ENCODE measurements at regions not wholly inside any gene's neighbourhood (a gene's known extent, or its start where the extent isn't known, plus 50 kb on each side); places are given as distances from the start of the nearest gene placed in this dataset.

DNA sequence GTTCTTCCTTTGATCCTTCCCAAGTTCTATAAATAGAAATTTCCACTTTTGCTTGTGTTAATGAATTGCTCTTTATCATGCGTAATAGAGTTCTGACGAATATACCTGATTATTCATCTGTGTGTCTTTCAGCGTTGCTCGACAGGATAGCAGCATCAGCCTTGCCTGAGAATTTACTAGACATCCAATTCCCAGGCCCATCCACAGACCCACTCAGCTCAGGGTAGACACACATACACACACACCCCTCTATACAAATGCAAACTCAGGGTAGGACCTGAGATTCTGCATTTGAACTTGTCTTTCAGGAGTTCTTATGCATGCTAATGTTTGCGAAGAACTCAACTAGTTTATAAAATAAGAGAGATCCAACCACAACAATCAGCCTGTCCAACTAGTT is 343.4 kb upstream of the GYPC start:
- no peak for DNase-seq (ENCODE audit: low spot score)

DNA sequence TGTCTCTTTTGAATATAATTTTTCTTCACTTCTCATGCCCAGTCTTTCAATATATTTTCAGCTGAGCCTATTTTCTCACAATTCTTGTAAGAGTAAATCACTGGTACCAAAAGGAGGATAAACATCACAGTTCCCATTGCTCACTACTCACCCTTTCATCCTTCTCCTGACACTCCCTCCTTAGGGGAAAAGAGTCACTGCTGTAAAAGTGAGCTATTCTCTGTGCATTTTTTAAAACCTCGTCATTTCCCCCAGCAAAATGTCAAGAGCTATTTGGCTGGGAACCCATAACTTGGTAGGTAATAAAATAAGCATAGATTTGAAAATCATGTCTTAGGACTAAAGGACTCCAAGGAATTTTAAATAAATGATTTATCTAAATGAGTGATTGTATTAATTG is 340.1 kb upstream of the GYPC start:
- DNase-seq (ENCODE audit: low spot score) = no peak

DNA sequence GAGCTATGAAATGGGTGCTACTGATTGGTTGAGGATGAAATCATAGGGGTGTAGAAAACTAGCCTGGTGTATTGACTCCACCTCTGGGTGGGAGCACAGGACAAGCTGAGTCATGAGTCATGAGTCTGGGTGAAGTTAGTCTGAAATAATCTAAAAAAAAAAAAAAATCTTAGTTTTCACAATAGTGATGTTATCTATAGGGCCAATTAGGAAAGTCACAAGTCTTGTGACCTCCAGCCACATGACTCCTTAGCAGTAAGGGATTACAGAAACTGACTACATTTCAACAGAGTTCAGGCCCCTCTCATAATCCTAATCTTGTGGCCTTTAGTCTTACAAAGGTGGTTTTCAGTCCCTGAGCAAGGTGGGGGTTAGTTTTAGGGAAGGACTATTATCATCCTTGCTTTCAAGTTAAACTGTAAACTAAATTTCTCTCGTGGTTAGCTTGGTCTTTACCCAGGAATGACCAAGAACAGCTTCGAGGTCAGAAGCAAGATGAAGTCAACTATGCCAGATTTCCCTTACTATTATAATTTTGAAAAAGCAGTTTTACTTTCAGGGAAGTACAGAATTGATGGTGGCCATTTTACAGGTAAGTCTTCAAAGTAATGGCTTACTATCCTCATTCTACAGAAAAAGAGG is 338.0 kb upstream of the GYPC start:
- no peak for DNase-seq (ENCODE audit: low spot score)

DNA sequence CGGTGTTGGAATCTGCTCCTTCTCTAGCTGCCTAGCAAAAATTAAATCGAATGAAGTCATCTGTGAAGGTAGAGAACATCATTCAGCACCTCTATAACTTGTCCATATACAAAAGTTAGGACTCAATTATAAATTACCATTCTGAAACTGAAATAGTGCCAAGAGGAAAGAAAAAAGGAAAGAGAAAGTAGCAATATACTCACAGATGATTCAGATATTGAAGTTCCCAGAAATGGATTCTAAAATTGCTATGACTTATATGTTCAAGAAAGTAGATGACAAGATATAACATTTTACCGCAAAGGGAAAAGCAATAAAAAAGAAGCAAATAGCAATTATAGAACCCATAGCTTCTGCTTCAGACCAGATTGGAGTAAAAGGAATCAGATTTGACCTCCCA is 333.6 kb upstream of the GYPC start:
- DNase-seq (ENCODE audit: low spot score) = no peak

DNA sequence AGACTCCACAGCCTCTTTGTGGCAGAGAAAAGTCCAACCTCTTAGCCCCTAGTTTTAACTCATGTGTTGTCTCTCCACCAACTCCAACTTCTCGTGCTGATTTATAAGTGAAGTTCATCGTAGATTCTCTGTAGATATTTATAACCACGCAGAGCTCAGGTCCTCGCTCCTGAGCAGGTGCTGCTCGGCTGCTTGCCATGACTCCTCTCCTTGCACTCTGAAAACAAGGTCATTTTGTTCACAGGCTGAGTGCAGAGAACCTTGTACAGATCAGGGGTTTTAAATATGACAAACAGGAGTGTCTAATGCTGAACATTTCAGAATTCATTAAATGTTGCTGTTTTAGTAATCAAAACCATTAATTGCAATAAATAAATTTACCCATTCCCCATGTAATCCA is 330.8 kb upstream of the GYPC start:
- DNase-seq (ENCODE audit: low spot score) = no peak

DNA sequence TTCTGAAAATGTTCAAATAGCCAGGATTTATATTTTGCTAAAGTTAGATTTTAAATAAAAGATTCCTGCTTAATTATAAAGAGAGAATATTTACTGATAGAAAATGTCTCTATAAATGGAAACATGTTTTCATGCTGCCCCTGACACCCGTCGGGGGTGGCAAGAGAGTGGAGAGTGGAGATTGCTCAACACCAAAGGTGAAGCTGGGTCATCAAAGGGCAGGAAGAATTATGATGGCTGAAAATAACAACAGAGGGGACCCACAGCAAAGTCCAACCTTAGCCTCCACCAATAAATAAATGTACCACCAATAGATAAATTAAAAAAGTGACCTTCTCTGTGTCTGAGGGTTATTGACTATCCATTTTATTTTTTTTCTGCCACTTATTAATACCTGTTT is 326.8 kb upstream of the GYPC start:
- no peak for DNase-seq (ENCODE audit: low spot score)

DNA sequence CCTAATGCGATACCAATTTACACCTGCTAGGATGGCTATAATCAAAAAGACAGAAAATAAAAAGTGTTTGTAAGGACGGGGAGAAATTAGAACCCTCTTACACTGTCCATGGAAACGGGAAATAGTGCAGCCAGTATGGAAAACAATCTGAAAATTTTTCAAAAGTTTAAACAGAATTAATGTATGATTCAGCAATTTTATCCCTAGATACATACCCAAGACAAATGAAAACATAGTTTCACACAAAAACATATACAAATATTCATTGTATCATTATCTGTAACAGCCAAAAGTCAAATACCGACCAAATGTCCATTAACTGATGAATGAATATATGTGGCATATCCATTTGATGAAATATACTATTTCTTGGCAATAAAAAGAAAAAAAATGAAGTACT is 313.5 kb upstream of the GYPC start:
- no peak for DNase-seq (ENCODE audit: low spot score)

DNA sequence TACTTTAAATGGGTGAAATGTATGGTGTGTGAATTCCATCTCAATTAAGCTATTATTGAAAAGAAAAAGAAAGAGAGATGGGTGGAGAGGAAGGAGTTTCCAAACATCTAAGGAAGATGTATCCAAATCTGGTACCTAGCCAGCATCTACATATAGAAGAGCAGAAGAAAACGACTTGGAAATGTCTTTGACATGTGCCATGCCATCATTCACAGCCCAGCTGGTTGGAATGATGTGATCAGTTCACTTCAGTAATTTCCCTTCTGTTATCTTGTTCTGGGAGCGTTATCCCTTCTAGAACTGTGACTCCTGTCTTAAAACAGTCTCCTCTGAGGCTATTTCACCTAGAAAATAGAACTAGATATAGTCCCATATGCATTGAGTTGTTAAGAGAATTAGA is 312.8 kb upstream of the GYPC start:
- no peak for DNase-seq (ENCODE audit: low spot score)

DNA sequence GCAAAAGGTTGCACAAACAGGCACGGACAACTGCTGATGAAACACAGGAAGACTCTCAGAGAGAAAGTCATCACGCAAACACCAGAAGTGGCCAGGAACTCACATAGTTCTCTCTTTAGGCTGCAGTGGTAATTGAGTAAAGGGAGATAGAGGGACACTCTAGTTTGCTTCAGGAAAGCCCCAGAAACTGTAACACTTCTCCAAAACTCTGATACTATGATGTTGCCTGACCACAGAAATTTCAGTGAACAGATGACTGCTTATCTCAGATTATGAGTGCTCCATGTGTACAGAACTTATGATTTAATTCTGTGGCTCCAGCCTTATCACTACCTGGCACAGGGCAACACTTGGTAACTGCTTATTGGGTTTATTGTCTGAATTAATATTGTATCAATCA is 311.5 kb upstream of the GYPC start:
- no peak for DNase-seq (ENCODE audit: low spot score)

DNA sequence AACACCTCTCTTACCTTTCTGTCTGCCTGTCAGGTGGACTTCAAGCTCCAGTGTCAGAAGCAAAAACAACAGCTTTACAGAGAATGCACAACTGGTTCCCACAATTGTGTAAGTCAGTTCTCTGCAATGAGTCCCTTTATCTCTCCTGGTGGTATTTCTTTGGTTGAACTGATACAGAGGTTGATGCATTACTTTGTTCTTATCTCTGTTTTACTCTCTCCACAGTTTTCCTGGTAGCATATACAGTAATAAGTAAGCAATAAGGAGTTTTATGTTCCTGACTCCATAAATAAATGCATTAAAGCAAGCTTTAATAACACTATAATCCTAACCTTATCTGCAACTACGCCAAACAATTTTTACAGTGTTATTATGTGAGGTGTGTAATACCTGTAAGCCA is 310.3 kb upstream of the GYPC start:
- DNase-seq (ENCODE audit: low spot score) = no peak

DNA sequence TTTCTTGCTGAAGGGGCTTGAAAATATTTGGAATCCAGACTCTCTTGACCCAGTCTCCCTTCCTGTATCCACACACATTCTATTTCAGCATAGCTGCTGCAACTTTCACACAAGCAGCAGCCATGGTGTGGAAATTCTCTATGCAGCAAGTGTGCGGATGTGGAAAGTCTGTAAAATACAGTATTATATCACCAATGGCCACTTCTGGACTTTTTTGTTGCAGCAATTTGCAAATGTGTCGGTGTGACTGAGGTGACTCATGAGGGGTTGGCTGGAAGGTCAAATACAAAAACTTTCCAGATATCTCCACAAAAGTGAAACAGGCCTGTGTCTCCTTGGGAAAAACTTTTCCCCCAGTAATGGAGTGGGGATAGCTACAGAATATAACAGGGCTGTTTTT is 299.3 kb upstream of the GYPC start:
- no peak for DNase-seq (ENCODE audit: low spot score)

DNA sequence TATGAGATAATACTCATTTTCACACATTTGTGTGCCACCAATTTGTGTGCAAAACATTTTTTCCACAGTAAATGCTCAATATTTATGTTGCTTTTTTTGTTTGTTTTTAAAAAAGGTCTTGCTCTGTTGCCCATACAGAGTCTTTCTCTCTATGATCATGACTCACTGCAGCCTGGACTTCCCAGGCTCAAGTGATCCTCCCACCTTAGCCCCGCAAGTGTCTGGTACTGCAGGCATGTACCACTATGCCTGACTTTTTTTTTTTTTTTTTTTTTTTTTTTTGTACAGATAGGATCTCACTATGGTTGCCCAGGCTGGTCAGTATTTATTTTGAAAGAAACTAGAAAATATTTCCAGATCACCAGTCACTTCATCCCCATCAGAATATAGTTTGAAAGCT is 297.8 kb upstream of the GYPC start:
- DNase-seq (ENCODE audit: low spot score) = no peak

DNA sequence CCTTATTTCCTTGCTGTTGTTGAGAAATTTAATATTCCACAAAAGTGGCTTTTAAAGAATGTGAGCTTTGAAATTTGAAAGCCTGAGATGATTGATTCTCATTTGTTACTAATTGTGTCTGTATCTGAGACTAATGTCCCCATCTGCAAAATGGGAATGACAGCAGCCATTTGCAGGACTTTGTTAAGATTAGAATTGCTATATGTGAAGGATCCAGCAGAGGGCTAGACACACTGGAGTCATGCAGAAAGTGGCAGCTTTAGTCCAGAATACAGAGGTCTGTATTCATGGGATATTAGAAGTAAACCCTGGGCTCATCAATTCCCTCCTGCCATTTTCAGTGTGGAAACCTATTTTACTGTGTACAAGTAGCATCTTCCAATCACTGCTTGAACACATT is 296.5 kb upstream of the GYPC start:
- DNase-seq (ENCODE audit: low spot score) = no peak

DNA sequence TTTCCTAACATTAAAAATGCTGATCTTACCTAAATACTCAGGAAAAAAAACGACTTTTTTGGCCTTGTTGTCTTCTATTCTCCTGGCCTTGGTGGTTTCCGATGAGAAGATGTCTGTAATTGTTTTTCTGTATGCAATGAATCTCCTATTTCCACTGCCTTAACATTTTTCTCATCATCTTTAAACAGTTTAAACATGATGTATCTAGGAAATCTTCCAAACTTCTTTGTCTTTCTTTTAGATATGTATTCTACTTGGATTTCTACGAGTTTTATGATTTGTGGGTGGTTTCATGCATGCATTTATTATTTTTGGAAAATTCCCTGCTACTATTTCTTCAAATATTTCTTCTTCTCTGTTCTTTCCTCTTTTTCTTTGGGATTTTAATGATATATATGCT is 288.6 kb upstream of the GYPC start:
- no peak for DNase-seq (ENCODE audit: low spot score)

DNA sequence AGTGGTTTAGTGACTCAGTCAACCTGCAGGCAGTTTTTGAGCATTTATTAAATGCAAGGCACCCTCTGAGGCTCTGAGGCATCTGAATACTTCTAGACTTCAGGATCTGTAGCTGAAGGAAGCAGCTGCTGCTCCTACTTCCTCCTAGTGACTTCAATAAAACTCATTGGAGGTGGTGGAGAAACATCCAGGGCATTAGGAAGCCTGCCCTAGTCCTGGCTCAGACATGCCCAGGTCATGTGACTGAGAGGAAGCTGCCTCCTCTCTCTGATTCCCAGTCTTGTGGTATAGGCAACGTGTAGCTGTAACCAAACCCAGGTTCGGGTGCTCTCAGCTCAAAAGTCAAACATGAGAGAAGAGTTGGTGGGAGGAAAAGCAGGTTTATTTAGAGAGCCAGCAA is 287.2 kb upstream of the GYPC start:
- DNase-seq (ENCODE audit: low spot score) = no peak

DNA sequence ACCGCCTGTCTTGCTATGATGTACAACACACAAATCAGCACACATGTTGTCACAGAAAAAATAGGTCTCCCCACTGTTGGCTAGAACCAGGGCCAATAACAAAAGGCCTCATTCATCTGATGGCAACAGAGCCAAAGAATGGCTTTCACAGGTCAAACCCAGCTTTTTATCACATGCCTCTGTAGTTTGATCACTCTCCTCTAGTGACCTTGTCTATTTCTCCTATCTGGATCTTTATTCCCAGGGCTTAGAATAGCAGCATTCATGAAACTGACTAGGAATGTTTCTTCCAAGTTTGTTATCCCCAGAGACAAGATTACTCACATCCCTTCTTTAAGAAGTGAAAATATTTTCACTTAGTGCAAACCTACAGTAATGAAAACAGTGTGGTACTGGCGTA is 285.8 kb upstream of the GYPC start:
- no peak for DNase-seq (ENCODE audit: low spot score)

DNA sequence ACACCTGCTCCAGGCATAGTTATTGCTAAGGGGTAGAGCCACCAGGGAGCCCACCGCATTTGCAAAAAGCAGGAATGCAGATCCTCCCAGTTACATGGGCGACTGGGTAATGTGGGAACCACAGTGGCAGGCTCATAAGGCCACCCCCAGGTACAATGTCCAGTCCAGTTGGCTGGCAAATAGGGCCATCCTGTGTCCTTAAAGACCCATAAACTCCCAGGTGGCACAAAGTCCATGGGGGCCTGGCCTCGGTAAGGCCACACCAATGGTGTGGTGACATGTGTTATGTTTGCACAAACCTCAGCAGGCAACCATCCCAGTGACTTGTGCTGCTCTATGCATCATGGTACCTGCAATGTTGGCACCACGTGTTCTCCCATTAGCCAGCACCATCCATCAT is 283.6 kb upstream of the GYPC start:
- DNase-seq (ENCODE audit: low spot score) = no peak

DNA sequence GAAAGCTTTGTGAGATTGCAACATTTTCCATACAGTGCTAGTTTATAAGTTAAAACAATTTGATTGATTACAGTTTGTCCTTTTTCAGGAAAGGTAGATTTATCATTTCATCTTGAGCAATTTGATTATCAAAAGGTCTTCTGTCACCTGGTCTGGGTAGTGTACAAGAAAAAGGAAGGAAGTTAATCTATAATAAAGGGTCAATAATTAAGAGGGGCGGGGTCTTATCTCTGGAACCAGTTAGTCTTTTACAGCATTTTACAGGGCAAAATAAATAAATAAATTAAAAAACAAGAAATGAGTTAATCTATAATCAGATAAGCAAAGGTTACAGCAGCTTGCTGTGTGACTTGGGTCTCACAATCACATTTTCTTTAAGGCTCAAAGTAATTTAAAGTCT is 277.8 kb upstream of the GYPC start:
- DNase-seq (ENCODE audit: low spot score) = no peak

DNA sequence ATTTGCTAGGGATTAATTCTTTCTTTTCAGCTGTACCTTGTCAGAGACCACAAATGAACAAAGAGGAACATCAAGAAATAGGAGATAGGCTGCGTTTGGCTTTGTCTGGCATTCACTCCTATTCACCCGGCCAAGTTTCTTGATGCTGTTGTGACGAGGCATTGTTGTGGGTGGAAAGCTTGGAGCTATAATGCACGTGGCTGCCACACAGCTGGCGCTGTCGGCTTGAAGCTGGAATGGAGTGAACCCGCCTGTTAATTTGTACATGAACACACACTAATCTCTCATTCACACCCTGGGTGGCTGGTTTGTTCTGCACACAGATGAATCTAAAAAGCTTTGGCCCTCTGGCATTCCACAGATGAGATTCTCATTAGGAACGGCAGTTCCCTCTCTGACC is 274.9 kb upstream of the GYPC start:
- no peak for DNase-seq (ENCODE audit: low spot score)

DNA sequence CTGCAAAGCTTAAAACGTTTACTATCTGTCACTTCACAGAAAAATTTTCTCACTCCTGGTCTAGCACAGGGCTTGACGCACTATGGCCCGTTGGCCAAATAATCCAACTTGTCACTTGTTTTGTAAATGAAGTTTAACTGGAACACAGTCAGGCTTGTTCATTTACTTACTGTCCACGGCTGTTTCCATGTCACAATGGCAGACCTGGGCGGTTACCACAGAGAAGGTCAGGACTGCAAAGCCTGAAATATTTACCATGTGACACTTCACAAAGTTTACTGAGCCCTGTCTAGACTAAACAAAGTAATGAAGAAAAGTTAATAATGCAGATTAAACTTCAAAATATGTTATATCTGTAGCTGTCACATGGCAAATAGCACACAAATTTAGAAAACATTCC is 273.0 kb upstream of the GYPC start:
- DNase-seq (ENCODE audit: low spot score) = no peak

DNA sequence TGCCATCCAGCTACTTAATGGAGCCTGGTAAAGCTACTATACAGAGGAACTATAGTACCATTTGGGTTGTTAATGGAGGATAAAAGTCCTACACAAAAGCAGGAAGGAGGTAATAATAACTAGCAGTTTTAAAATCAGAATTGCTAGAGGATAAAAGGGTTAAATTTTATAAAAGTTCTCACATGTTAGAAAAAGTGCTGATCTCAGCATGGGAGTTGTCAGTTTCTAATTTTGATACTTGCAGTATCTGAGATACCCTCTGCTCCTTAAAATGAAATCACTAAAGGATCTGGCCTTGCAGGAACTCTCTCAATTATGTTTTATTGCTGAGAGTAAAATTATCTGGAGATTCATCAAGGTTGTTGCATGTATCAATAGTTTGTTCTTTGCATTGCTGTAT is 272.2 kb upstream of the GYPC start:
- no peak for DNase-seq (ENCODE audit: low spot score)

DNA sequence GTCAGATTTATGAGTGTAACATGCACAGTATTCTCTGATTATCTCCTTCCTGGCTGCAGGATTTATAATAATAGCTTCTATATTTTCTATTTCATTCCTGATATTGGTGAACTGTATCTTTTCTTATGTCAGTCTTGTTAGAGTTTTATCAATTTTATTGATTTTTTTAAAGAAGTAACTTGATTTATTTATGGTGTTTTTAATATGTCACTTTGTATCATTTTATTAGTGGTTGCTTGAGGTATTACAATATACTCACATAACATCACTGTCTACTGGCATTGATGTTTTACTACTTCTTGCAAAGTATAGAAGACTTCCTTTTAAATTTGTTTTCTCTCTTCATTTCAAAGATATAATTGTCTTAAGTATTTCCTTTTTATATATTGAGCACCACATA is 270.5 kb upstream of the GYPC start:
- no peak for DNase-seq (ENCODE audit: low spot score)

DNA sequence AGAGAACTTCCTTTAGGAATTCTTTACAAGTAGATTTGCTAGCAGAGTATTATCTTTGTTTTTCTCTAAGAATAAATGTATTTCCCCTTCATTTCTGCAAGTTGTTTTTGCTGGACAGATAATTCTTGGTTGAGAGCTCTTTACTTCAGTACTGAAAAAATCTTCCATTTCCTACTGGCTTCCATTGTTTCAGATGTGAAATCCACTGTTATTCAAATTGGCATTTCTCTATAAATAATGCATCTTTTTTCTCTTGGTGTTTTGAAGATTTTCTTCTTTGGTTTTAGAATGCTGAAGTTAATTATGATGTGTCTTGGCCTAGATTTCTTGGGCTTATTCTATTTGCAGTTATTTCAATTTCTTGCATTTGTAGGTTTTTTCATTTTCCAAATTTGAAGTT is 270.0 kb upstream of the GYPC start:
- DNase-seq (ENCODE audit: low spot score) = no peak

DNA sequence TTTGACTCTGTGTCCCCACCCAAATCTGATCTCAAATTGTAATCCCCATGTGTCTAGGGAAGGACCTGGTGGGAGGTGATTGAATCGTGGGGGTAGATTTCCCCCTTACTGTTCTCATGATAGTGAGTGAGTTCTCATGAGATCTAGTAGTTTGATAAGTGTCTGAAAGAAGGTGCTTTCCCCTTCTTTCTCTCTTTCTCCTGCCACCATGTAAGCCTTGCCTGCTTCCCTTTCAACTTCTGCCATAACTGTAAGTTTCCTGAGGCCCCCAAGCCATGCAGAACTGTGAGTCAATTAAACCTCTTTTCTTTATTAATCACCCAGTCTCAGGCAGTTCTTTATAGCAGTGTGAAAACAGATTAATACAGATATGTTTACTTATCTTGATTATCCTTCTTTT is 266.5 kb upstream of the GYPC start:
- DNase-seq (ENCODE audit: low spot score) = no peak

DNA sequence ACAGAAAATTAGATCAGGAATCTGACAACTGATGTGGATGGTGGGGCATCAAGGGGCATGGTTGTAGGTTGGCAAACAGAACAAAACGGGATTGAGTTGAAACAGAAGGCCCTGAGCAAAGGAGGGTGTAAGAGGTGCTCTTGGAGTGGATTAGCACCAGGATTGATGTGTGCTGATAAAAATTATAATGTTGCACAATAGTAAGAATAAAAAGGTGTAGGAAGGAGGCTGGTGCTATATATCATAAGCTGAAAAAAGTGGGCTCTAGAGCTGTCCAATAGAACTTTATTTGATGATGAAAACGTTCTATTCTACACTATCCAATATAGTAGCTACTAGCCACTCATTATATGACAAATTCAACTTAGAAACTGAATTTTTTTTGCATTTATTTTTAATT is 263.1 kb upstream of the GYPC start:
- DNase-seq (ENCODE audit: low spot score) = no peak

All from ecto neural progenitor cell (in vitro differentiated cells).